C4-2B (cell line): ENCODE measurements at regions not wholly inside any gene's neighbourhood (a gene's known extent, or its start where the extent isn't known, plus 50 kb on each side); places are given as distances from the start of the nearest gene placed in this dataset.

Experiments
- ZFX ChIP-seq: fragments of 450-650 bp; IDR thresholded peaks from 2 replicates; pipeline ENCODE4 v1.6.1; 2017
- TF ChIP-seq, protein P1 (sequence below): fragments of 450-650 bp; conservative IDR thresholded peaks from 2 replicates; pipeline ENCODE4 v1.5.1; 2017; ENCODE audit warnings: mild to moderate bottlenecking

DNA sequence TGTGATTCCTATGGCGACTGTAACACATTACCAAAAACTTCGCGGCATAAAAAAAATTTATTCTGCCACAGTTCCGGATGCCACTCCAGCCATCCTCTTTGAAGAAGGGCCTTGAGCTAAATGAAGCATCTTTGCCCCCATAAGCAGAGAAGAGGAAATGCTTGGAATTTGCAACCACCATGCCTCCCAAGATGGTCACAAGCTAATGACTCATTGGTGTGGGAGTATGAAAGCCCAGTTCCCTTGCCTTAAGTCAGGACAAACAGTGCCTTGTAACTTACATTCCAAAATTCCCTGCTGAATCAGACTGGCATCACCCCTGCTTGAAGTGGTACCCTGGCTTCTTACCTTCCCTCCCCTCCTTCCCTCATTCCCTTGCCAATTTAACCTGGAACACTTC lies 1077.4 kb downstream of the EPHA3 start:
- TF ChIP-seq, protein P1, sequence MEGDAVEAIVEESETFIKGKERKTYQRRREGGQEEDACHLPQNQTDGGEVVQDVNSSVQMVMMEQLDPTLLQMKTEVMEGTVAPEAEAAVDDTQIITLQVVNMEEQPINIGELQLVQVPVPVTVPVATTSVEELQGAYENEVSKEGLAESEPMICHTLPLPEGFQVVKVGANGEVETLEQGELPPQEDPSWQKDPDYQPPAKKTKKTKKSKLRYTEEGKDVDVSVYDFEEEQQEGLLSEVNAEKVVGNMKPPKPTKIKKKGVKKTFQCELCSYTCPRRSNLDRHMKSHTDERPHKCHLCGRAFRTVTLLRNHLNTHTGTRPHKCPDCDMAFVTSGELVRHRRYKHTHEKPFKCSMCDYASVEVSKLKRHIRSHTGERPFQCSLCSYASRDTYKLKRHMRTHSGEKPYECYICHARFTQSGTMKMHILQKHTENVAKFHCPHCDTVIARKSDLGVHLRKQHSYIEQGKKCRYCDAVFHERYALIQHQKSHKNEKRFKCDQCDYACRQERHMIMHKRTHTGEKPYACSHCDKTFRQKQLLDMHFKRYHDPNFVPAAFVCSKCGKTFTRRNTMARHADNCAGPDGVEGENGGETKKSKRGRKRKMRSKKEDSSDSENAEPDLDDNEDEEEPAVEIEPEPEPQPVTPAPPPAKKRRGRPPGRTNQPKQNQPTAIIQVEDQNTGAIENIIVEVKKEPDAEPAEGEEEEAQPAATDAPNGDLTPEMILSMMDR, result no peak
- no peak for TF ChIP-seq ZFX
